AG04450 (cell line): ENCODE measurements at regions not wholly inside any gene's neighbourhood (a gene's known extent, or its start where the extent isn't known, plus 50 kb on each side); places are given as distances from the start of the nearest gene placed in this dataset.

ENCODE experiments used
- CTCF ChIA-PET: fragments of 300-600, 350-600 bp; formaldehyde crosslinking; extraction: SDS; loops from one replicate; lab custom pipeline; 2022; ENCODE audit warnings: antibody characterized with exemption, inconsistent platforms; lab: Charles Lee
- POLR2A ChIA-PET: fragments of 350-600 bp; formaldehyde crosslinking; extraction: SDS; loops from one replicate; lab custom pipeline; 2021; ENCODE audit warnings: antibody characterized with exemption, inconsistent platforms; lab: Yijun Ruan, JAX
- DNase-seq: peaks from one replicate; pipeline ENCODE4 v3.0.0-alpha.2; 2011; ENCODE audit warnings: low read depth, low spot score
- H3K27ac ChIP-seq: one replicate; pipeline ENCODE4 v1.5.1; 2012; ENCODE audit warnings: low read depth, low read length, control low read depth
- H3K27me3 ChIP-seq: one replicate; pipeline ENCODE4 v1.6.0; 2012; ENCODE audit warnings: low read length; ENCODE audit not compliant: control insufficient read depth, insufficient read depth
- H3K4me3 ChIP-seq: 2 replicates; pipeline ENCODE4 v1.5.1; 2011; ENCODE audit warnings: mild to moderate bottlenecking, low read depth, low read length, control low read depth
- H3K9me3 ChIP-seq: 2 replicates; pipeline ENCODE4 v1.5.1; 2012; ENCODE audit warnings: low read length; ENCODE audit not compliant: control insufficient read depth, insufficient read depth
- CTCF ChIP-seq: IDR thresholded peaks from 2 replicates; pipeline ENCODE4 v1.5.1; 2011; ENCODE audit warnings: low read depth, low read length, control low read depth, inconsistent platforms

GRCh38 chr14:106872611-106873446 lies 1346.4 kb downstream of the TMEM121 start:
- no peak overlapping the region for H3K27ac ChIP-seq
- no peaks in the 10 kb centered on the region for H3K27me3 ChIP-seq
- ChIA-PET POLR2A (no interaction called here), CTCF (no interaction called here)
- no peak overlapping the region for H3K4me3 ChIP-seq
- H3K9me3 ChIP-seq: peaks cover 16% of the 10 kb centered on the region
- TF ChIP-seq CTCF: peak; percentile 6; the same call in 1 of the 2 replicates
- DNase-seq: no peak

DNA sequence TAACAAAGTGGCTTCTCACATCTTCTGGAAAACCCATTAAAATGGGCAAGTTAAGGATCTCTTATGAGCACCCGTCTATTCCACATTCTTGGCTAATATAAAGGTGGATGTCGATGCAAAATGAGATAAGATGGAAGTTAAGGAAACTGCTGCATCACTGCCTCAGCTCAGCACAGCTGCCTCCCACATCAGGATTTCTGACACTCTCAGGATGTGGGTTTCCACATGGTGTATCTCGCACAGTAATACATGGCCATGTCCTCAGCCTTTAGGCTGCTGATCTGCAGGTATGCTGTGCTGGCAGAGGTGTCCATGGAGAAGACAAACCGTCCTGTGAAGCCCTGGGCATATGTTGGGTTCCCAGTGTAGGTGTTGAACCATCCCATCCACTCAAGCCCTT lies 1348.0 kb downstream of the TMEM121 start:
- ChIA-PET CTCF (no interaction called here), POLR2A (no interaction called here)
- Histone ChIP-seq H3K27ac (no peak overlapping the region), H3K9me3 (peaks cover 15% of the 10 kb centered on the region), H3K4me3 (no peak overlapping the region), H3K27me3 (no peaks in the 10 kb centered on the region)
- no peak for DNase-seq
- no peak for TF ChIP-seq CTCF

GRCh38 chr14:106875503-106875902 lies 1349.1 kb downstream of the TMEM121 start:
- Histone ChIP-seq H3K4me3 (no peak overlapping the region), H3K9me3 (peaks cover 15% of the 10 kb centered on the region), H3K27me3 (no peaks in the 10 kb centered on the region), H3K27ac (no peak overlapping the region)
- DNase-seq: no peak
- TF ChIP-seq CTCF: no peak
- CTCF ChIA-PET: no interaction called here
- POLR2A ChIA-PET: no interaction called here

DNA sequence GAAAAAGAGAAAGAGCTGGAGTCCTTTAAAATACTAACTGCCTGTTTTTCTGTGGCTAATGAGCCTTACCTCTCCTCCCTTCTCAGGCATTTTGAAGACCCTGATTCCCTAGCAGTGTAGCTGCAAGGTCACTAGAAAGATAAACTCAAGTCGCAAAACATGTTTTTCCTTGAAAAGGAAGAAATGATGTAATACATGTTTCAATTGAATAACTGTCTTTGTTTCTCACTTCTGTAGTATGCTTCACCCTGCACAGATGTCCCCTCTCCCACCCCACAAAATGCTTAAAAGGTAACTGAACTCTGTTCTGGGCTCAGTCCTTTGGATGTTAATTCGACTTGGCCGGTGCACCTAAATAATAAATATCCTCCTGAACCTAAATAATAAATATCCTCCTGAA lies 1350.3 kb downstream of the TMEM121 start:
- POLR2A ChIA-PET: no interaction called here
- CTCF ChIA-PET: no interaction called here
- TF ChIP-seq CTCF: no peak
- H3K4me3 ChIP-seq: no peak overlapping the region
- peaks cover 15% of the 10 kb centered on the region for H3K9me3 ChIP-seq
- H3K27me3 ChIP-seq: no peaks in the 10 kb centered on the region
- H3K27ac ChIP-seq: no peak overlapping the region
- no peak for DNase-seq

DNA sequence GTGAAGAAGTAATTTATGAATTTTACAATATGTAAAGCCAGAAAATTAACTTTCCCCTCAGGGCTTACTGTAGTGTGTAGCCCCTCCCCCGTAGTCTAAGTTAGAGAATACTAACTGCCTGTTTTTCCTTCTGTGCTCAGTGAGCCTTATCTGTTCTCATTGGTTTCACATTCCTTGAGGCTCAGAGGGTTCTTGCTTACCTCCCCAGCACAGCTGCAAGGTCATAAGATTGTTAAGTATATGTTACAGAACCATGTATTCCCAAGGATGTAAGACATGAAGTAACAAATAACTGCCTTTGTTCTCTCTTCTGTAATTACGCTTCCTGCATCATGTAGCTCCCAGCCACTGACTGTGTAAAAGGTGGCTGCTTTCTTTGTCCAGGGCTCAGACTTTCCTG lies 1351.1 kb downstream of the TMEM121 start:
- Histone ChIP-seq H3K9me3 (peaks cover 10% of the 10 kb centered on the region), H3K27ac (no peak overlapping the region), H3K4me3 (no peak overlapping the region), H3K27me3 (no peaks in the 10 kb centered on the region)
- CTCF ChIA-PET: no interaction called here
- TF ChIP-seq CTCF: no peak
- POLR2A ChIA-PET: no interaction called here
- DNase-seq: no peak
